ENCODE measurements at regions not wholly inside any gene's neighbourhood (a gene's known extent, or its start where the extent isn't known, plus 50 kb on each side); places are given as distances from the start of the nearest gene placed in this dataset.

DNA sequence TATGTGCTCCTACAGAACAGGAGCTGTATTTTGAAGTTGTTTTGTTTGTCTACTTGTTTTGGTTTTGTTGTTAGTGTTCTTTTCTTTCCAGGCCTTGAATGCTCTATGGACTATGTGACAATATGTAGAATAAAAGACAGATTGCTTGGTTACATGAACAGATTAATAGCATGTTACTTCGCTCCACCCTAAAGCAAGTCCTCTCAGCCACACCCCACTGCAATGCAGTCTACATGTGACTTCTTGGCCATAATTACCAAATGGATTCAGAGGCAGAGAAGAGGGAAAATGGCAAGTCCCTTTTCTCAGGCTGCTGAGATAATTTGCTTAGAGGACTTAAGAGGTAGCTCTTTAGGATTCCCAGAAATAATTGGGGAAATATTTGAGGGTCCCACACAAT lies 123.2 kb upstream of the CYP1B1 start:
- no TSS peak for BruUV-seq (replicated peaks)
- ATAC-seq (ENCODE audit: low read depth) = no peak
- Histone ChIP-seq H3K4me1 (ENCODE audit: control insufficient read depth, insufficient read depth, low read length) (no peaks in the 10 kb centered on the region), H3K4me3 (ENCODE audit: insufficient read depth, low read depth, low read length) (no peak overlapping the region), H2AK9ac (replicated peaks; ENCODE audit: low read depth, low read length, poor library complexity) (no peak overlapping the region), H2BK15ac (ENCODE audit: low read depth, low read length) (no peak overlapping the region), H2BK20ac (ENCODE audit: low read depth, low read length) (no peak overlapping the region), H3K27me3 (ENCODE audit: control insufficient read depth, insufficient read depth, low read length) (peaks cover 8% of the 10 kb centered on the region), H3K14ac (replicated peaks; ENCODE audit: low read depth, low read length) (no peak overlapping the region), H3K4ac (ENCODE audit: low read depth, low read length) (no peak overlapping the region), H2BK120ac (ENCODE audit: low read depth, low read length) (no peak overlapping the region), H3K56ac (ENCODE audit: extremely low read depth, insufficient read depth, low read length) (no peak overlapping the region), H2AK5ac (ENCODE audit: low read depth, low read length) (no peak overlapping the region), H4K91ac (ENCODE audit: insufficient read depth, low read depth, low read length) (no peak overlapping the region), H4K5ac (ENCODE audit: low read depth, low read length) (no peak overlapping the region), H3K9ac (ENCODE audit: low read depth, low read length) (no peak overlapping the region), H3K4me2 (ENCODE audit: low read depth, low read length) (no peak overlapping the region), H4K8ac (ENCODE audit: low read depth in 2 of 2, low read length in 2 of 2) (no peak overlapping the region), H3K36me3 (ENCODE audit: control insufficient read depth, insufficient read depth, low read length) (no peaks in the 10 kb centered on the region), H3K79me1 (ENCODE audit: low read depth in 1 of 2, low read length in 2 of 2) (no peaks in the 10 kb centered on the region), H3K18ac (ENCODE audit: low read depth, low read length) (no peak overlapping the region), H2AFZ (replicated peaks; ENCODE audit: low read length, poor library complexity) (no peak overlapping the region), H3K9me3 (ENCODE audit: control insufficient read depth, insufficient read depth, low read length) (no peaks in the 10 kb centered on the region), H2BK5ac (ENCODE audit: low read depth, low read length, poor library complexity, severe bottlenecking) (no peak overlapping the region), H4K20me1 (ENCODE audit: insufficient read depth, low read length) (no peaks in the 10 kb centered on the region), H3K27ac (ENCODE audit: insufficient read depth, low read length) (no peak overlapping the region), H3K9me1 (ENCODE audit: insufficient read depth, low read length) (no peaks in the 10 kb centered on the region), H3K23ac (ENCODE audit: low read depth, low read length) (no peak overlapping the region)
- in situ Hi-C loops (cut with MboI; ENCODE audit: low sequenced_read_pairs) = no loop called here
- intact Hi-C loops (cut with micrococcal nuclease) = no loop called here
- POLR2A ChIA-PET (ENCODE audit: unreplicated experiment) = no interaction called here
- CTCF ChIA-PET = no interaction called here
- no CpG with 5 or more reads among the region's 1 CpG for WGBS, 2 experiments (ENCODE audit: extremely low coverage in 2 of 2, insufficient read length in 1 of 2)
- no peak for DNase-seq
- dilution Hi-C loops (cut with HindIII; ENCODE audit: low sequenced_read_pairs, unreplicated experiment) = no loop called here
- TF ChIP-seq, protein P1, sequence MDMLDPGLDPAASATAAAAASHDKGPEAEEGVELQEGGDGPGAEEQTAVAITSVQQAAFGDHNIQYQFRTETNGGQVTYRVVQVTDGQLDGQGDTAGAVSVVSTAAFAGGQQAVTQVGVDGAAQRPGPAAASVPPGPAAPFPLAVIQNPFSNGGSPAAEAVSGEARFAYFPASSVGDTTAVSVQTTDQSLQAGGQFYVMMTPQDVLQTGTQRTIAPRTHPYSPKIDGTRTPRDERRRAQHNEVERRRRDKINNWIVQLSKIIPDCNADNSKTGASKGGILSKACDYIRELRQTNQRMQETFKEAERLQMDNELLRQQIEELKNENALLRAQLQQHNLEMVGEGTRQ (IDR thresholded peaks at IDR 0.05; ENCODE audit: low read depth, low read length) = no peak
- TF ChIP-seq FOS (IDR thresholded peaks at IDR 0.05; ENCODE audit: low read depth, low read length) (no peak), BHLHE40 (IDR thresholded peaks at IDR 0.05; ENCODE audit: low read depth, low read length) (no peak), CEBPB (IDR thresholded peaks at IDR 0.05; ENCODE audit: low read depth, low read length) (no peak), RFX5 (IDR thresholded peaks at IDR 0.05; ENCODE audit: low read depth, low read length) (no peak), CHD1 (IDR thresholded peaks at IDR 0.05; ENCODE audit: low read depth, low read length) (no peak), NFE2L2 (IDR thresholded peaks at IDR 0.05; ENCODE audit: low read depth, low read length) (no peak), SMC3 (IDR thresholded peaks at IDR 0.05; ENCODE audit: low read depth, low read length) (no peak), MAZ (IDR thresholded peaks at IDR 0.05; ENCODE audit: borderline replicate concordance, low read depth, low read length) (no peak), POLR2A (IDR thresholded peaks at IDR 0.05; ENCODE audit: low read depth, low read length) (no peak), RCOR1 (IDR thresholded peaks at IDR 0.05; ENCODE audit: insufficient replicate concordance, low read length) (no peak), MXI1 (IDR thresholded peaks at IDR 0.05; ENCODE audit: borderline replicate concordance, low read depth, low read length) (no peak), RAD21 (IDR thresholded peaks at IDR 0.05; ENCODE audit: low read length) (no peak), ELK1 (IDR thresholded peaks at IDR 0.05; ENCODE audit: borderline replicate concordance, low read depth, low read length) (no peak), MAFK (IDR thresholded peaks at IDR 0.05; ENCODE audit: low read depth, low read length) (no peak)
- TF ChIP-seq, protein P2, sequence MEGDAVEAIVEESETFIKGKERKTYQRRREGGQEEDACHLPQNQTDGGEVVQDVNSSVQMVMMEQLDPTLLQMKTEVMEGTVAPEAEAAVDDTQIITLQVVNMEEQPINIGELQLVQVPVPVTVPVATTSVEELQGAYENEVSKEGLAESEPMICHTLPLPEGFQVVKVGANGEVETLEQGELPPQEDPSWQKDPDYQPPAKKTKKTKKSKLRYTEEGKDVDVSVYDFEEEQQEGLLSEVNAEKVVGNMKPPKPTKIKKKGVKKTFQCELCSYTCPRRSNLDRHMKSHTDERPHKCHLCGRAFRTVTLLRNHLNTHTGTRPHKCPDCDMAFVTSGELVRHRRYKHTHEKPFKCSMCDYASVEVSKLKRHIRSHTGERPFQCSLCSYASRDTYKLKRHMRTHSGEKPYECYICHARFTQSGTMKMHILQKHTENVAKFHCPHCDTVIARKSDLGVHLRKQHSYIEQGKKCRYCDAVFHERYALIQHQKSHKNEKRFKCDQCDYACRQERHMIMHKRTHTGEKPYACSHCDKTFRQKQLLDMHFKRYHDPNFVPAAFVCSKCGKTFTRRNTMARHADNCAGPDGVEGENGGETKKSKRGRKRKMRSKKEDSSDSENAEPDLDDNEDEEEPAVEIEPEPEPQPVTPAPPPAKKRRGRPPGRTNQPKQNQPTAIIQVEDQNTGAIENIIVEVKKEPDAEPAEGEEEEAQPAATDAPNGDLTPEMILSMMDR (conservative IDR thresholded peaks at IDR 0.05; ENCODE audit: low read depth, low read length) = no peak
